ENCODE measurements at regions not wholly inside any gene's neighbourhood (a gene's known extent, or its start where the extent isn't known, plus 50 kb on each side); places are given as distances from the start of the nearest gene placed in this dataset.

DNA sequence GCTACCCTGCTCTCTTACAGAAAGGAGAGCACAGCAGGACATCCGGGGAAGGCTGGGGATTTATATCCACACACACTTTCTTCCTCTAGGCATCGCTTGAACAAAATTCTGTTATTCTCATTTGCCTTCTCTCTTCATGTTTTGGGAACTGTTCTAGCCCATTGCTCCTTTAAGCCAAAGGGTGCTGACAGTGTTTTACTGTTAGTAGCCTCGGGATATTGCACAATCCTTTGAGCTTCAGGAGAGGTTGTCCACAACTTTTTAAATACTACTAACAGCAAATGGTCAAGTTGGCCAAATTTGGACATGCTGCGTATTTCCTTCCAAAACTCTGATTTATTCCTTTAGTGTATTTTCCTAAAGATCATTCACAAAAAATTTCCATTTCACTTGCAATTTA, 579.2 kb upstream of the RGS18 start:
- H3K27me3 ChIP-seq (ENCODE audit: control insufficient read depth in 2 of 2, insufficient read depth in 2 of 2, low read length in 2 of 2), result no peaks in the 10 kb centered on the region
- peak overlapping the region; percentile 57 for H2AFZ ChIP-seq (ENCODE audit: low read depth, low read length)
- intact Hi-C loops (cut with micrococcal nuclease), result no loop called here
- no peak overlapping the region for H3K27ac ChIP-seq (ENCODE audit: extremely low read depth, low read depth, low read length)
- no peak overlapping the region for H3K9ac ChIP-seq (ENCODE audit: insufficient read depth in 1 of 2, low read depth in 2 of 2, low read length in 2 of 2)
- DNase-seq (ENCODE audit: extremely low read depth in 1 of 4, low spot score in 3 of 4) (no peak), ATAC-seq (no peak), FAIRE-seq (no peak)
- ChIA-PET POLR2A (no interaction called here), CTCF (ENCODE audit: low intra/inter-chr PET ratio) (no interaction called here)
- no peaks in the 10 kb centered on the region for H3K9me1 ChIP-seq (ENCODE audit: control insufficient read depth, insufficient read depth, low read length)
- no TSS peak for BruUV-seq (replicated peaks)
- in situ Hi-C loops (cut with MboI), result no loop called here
- WGBS (ENCODE audit: insufficient coverage, low coverage, missing lambda C conversion rate), result 21% methylated on average over 4 of the region's 4 CpGs
- H3K4me1 ChIP-seq (replicated peaks in 1 of 2; ENCODE audit: control insufficient read depth in 2 of 2, insufficient read depth in 2 of 2, low read length in 2 of 2), result peaks cover 0 to 10% of the 10 kb centered on the region in 2 experiments; a peak in 2 of 5 replicates
- H3K4me3 ChIP-seq, result no peak overlapping the region
- no peaks in the 10 kb centered on the region for H3K79me2 ChIP-seq (ENCODE audit: control insufficient read depth, insufficient read depth, low read length)
- no peaks in the 10 kb centered on the region for H4K20me1 ChIP-seq (replicated peaks; ENCODE audit: control insufficient read depth, insufficient read depth, low read length)
- TF ChIP-seq CEBPB (tag; IDR thresholded peaks at IDR 0.05) (peak; percentile 79), ESRRA (IDR thresholded peaks at IDR 0.05; ENCODE audit: borderline replicate concordance, low read depth) (no peak), FOXA3 (CRISPR knock-in tag; conservative IDR thresholded peaks at IDR 0.05 in 1 of 2, IDR thresholded peaks at IDR 0.05 in 1 of 2) (no peak), CEBPG (CRISPR knock-in tag; IDR thresholded peaks at IDR 0.05) (peak; percentile 37; the same call in 1 of the 2 replicates), CEBPG (tag; conservative IDR thresholded peaks at IDR 0.05 in 1 of 2, IDR thresholded peaks at IDR 0.05 in 1 of 2) (peak in 1 of 2 experiments; percentile 67; a peak in 2 of 4 replicates), ELF4 (CRISPR knock-in tag; IDR thresholded peaks at IDR 0.05) (no peak), ZNF280A (IDR thresholded peaks at IDR 0.05; ENCODE audit: low read depth, partially characterized antibody) (no peak), POLR3G (IDR thresholded peaks at IDR 0.05; ENCODE audit: extremely low read depth, insufficient read length, insufficient replicate concordance) (no peak), HOXB6 (CRISPR knock-in tag; IDR thresholded peaks at IDR 0.05; ENCODE audit: borderline replicate concordance) (no peak)
- TF ChIP-seq, protein P1, sequence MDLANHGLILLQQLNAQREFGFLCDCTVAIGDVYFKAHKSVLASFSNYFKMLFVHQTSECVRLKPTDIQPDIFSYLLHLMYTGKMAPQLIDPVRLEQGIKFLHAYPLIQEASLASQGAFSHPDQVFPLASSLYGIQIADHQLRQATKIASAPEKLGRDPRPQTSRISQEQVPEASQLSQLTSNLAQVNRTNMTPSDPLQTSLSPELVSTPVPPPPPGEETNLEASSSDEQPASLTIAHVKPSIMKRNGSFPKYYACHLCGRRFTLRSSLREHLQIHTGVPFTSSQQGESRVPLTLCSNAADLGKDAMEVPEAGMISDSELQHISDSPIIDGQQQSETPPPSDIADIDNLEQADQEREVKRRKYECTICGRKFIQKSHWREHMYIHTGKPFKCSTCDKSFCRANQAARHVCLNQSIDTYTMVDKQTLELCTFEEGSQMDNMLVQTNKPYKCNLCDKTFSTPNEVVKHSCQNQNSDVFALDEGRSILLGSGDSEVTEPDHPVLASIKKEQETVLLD (IDR thresholded peaks at IDR 0.05), result no peak
- TF ChIP-seq, protein P2, sequence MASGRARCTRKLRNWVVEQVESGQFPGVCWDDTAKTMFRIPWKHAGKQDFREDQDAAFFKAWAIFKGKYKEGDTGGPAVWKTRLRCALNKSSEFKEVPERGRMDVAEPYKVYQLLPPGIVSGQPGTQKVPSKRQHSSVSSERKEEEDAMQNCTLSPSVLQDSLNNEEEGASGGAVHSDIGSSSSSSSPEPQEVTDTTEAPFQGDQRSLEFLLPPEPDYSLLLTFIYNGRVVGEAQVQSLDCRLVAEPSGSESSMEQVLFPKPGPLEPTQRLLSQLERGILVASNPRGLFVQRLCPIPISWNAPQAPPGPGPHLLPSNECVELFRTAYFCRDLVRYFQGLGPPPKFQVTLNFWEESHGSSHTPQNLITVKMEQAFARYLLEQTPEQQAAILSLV (tag; IDR thresholded peaks at IDR 0.05), result no peak
- 0 out of 2 replicates have a peak, but pooled peaks cover 3% of the 10 kb centered on the region for H3K9me3 ChIP-seq (replicated peaks; ENCODE audit: control insufficient read depth, insufficient read depth, low read depth, low read length)
- no peaks in the 10 kb centered on the region for H3K36me3 ChIP-seq (ENCODE audit: control insufficient read depth, insufficient read depth, low read length)
- no peak overlapping the region for H3K4me2 ChIP-seq (ENCODE audit: insufficient read depth, low read length)
